ENCODE measurements at regions not wholly inside any gene's neighbourhood (a gene's known extent, or its start where the extent isn't known, plus 50 kb on each side); places are given as distances from the start of the nearest gene placed in this dataset.

- Mint-ChIP-seq H3K27ac (no peak overlapping the region), H3K9me3 (no peaks in the 10 kb centered on the region), H3K4me3 (no peak overlapping the region), H3K27me3 (peaks cover 9% of the 10 kb centered on the region), H3K36me3 (no peaks in the 10 kb centered on the region), H3K4me1 (no peaks in the 10 kb centered on the region)
These were observed 375.2 kb upstream of the SMIM21 start for GRCh38 chr18:75802681-75803080.

GRCh38 chr18:75801178-75801577 lies 373.7 kb upstream of the SMIM21 start:
- Mint-ChIP-seq H3K4me1 (no peaks in the 10 kb centered on the region), H3K9me3 (no peaks in the 10 kb centered on the region), H3K27ac (no peak overlapping the region), H3K27me3 (peaks cover 9% of the 10 kb centered on the region), H3K4me3 (no peak overlapping the region), H3K36me3 (no peaks in the 10 kb centered on the region)

GRCh38 chr18:75800331-75800648 lies 372.8 kb upstream of the SMIM21 start:
- Mint-ChIP-seq H3K4me3 (no peak overlapping the region), H3K9me3 (no peaks in the 10 kb centered on the region), H3K36me3 (no peaks in the 10 kb centered on the region), H3K4me1 (no peaks in the 10 kb centered on the region), H3K27ac (no peak overlapping the region), H3K27me3 (peaks cover 9% of the 10 kb centered on the region)

DNA sequence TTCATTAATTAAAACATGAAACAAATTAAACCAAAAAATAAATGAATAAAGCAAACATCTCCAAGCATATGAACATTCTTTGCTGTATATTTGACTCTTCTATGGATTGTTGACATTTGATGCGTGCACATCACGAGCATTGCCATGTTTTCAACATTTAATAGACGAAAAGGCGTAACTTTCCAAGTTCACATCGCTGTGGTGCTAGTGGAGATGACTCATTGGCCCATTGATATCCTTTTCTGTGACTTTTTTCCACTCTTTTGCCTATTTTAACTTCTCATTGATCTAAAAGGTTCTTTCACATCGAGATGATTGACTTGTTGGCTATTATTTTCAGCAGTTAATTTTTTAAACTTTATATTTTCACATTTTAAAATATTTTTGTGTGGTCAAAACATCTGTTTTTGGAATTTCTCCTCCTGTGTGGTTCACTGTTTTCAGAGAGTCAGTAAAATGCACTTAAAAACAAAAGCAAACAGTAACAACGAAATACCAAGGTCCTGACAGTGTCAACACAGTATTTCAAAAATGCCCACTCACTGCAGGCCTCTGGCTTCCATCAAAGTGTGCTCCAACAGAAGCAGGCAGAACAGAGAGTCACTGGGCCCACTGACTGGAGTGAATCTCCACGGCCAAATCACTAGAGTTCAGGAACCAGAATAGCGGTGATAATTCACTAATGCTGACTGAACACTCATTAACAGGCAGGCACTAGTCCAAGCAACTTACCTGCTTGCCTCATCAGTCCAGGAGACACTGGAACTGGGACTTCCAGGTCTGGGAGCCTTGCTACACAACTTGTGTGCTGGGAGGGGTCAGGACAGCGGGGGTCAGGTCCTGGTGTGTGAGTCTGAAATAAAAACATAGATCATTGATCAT lies 372.2 kb upstream of the SMIM21 start:
- no peak overlapping the region for H3K4me3 Mint-ChIP-seq

GRCh38 chr18:75797046-75797445 lies 369.5 kb upstream of the SMIM21 start:
- Mint-ChIP-seq H3K4me1 (no peaks in the 10 kb centered on the region), H3K9me3 (peaks cover 5% of the 10 kb centered on the region), H3K36me3 (no peaks in the 10 kb centered on the region), H3K27me3 (peaks cover 6% of the 10 kb centered on the region), H3K27ac (no peak overlapping the region), H3K4me3 (no peak overlapping the region)

More for the DNA sequence above, 372.2 kb upstream of the SMIM21 start:
- no peaks in the 10 kb centered on the region for H3K36me3 Mint-ChIP-seq
- H3K27me3 Mint-ChIP-seq = peaks cover 7% of the 10 kb centered on the region
- no peaks in the 10 kb centered on the region for H3K9me3 Mint-ChIP-seq
- no peak overlapping the region for H3K27ac Mint-ChIP-seq
- no peaks in the 10 kb centered on the region for H3K4me1 Mint-ChIP-seq

DNA sequence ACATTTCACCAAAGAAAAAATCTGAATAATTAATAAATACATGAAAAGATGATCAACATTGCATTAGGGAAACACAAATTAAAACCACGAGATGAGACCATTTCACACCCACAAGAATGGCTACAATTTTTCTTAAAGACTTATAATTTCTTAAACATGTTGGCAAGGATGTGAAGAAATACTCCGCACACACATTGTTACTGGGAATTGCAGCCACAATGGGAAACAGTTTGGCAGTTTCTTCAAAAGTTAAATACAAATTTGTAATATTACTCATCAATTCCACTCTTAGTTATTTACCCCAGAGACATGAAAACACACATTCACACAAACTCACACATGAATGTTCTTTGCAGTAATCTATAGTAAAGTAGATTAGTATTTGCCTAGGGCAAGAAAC lies 363.3 kb upstream of the SMIM21 start:
- H3K36me3 Mint-ChIP-seq = no peaks in the 10 kb centered on the region
- H3K4me1 Mint-ChIP-seq = no peaks in the 10 kb centered on the region
- peaks cover 6% of the 10 kb centered on the region for H3K27me3 Mint-ChIP-seq
- peaks cover 5% of the 10 kb centered on the region for H3K9me3 Mint-ChIP-seq
- H3K27ac Mint-ChIP-seq = no peak overlapping the region
- no peak overlapping the region for H3K4me3 Mint-ChIP-seq

DNA sequence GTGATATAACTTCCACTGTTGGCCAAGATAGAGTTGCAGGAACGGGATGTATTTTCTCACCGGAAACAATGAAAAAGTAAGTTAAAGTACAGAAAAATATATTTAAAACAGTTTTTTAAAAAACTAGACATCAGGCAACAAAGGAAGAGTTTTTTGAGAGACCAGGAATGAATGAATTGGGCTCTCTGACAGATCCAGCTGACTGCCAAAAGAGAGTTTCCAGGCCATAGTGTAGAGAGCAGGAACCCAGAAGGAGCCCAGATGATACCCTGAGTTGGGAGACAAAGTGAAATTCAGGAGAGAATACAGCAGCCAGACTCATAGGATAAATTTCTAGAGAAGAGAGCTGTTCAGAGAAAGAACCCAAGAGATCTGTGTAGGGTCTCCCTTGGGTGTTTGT lies 362.6 kb upstream of the SMIM21 start:
- Mint-ChIP-seq H3K36me3 (no peaks in the 10 kb centered on the region), H3K9me3 (peaks cover 5% of the 10 kb centered on the region), H3K4me1 (no peaks in the 10 kb centered on the region), H3K27ac (no peak overlapping the region), H3K4me3 (no peak overlapping the region), H3K27me3 (peaks cover 11% of the 10 kb centered on the region)

DNA sequence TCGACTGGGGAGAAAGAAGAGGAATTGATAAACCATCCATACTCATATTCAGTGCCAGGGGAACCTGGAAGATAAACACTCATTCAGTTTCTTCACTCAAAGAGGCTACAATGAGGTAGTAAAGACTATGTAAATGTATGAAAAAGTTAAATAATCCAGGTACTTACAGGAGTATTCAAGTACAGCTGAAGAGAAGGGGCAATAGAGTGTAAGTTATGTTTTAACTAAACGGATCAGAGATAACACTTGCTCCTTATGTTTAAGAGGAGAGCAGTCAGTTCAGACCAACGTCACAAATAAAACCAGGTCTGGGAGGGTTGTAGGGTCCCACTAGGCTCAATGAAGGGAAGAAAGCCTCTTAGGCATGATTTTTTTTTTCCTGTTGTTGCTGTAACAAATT lies 358.3 kb upstream of the SMIM21 start:
- peaks cover 18% of the 10 kb centered on the region for H3K27me3 Mint-ChIP-seq
- no peaks in the 10 kb centered on the region for H3K36me3 Mint-ChIP-seq
- H3K4me3 Mint-ChIP-seq = no peak overlapping the region
- no peak overlapping the region for H3K27ac Mint-ChIP-seq
- H3K9me3 Mint-ChIP-seq = no peaks in the 10 kb centered on the region
- H3K4me1 Mint-ChIP-seq = no peaks in the 10 kb centered on the region

DNA sequence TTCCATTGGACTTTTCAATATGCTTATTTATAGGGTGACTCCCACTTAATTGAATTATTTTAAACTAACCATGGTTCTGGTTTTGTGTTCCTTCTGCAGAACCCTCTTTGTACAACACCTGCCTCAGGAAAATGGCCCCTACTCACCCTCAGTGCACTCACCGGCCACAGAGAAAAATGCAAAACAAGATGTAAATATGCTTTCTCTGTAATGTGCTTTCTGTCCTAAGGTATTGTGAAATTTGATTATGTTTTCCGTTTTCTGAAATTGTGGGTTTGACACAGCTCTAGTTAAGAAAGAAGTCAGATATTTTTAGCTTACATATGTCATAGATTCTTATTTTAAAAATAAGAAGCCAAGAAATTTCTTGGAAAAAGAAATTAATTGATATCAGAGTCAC lies 357.7 kb upstream of the SMIM21 start:
- Mint-ChIP-seq H3K4me3 (no peak overlapping the region), H3K27ac (no peak overlapping the region), H3K9me3 (no peaks in the 10 kb centered on the region), H3K27me3 (peaks cover 19% of the 10 kb centered on the region), H3K36me3 (no peaks in the 10 kb centered on the region), H3K4me1 (no peaks in the 10 kb centered on the region)

- peaks cover 20% of the 10 kb centered on the region for H3K27me3 Mint-ChIP-seq
- no peak overlapping the region for H3K27ac Mint-ChIP-seq
- no peaks in the 10 kb centered on the region for H3K4me1 Mint-ChIP-seq
- H3K4me3 Mint-ChIP-seq = no peak overlapping the region
- H3K9me3 Mint-ChIP-seq = no peaks in the 10 kb centered on the region
- H3K36me3 Mint-ChIP-seq = no peaks in the 10 kb centered on the region
These were observed 356.9 kb upstream of the SMIM21 start for GRCh38 chr18:75784390-75784789.

GRCh38 chr18:75783566-75784281 lies 356.2 kb upstream of the SMIM21 start:
- H3K36me3 Mint-ChIP-seq = no peaks in the 10 kb centered on the region
- H3K27ac Mint-ChIP-seq = no peak overlapping the region
- H3K9me3 Mint-ChIP-seq = no peaks in the 10 kb centered on the region
- H3K4me1 Mint-ChIP-seq = no peaks in the 10 kb centered on the region
- H3K4me3 Mint-ChIP-seq = no peak overlapping the region
- peaks cover 20% of the 10 kb centered on the region for H3K27me3 Mint-ChIP-seq

GRCh38 chr18:75782826-75783225 lies 355.3 kb upstream of the SMIM21 start:
- Mint-ChIP-seq H3K4me3 (no peak overlapping the region), H3K36me3 (no peaks in the 10 kb centered on the region), H3K27me3 (peaks cover 18% of the 10 kb centered on the region), H3K4me1 (no peaks in the 10 kb centered on the region), H3K27ac (no peak overlapping the region), H3K9me3 (no peaks in the 10 kb centered on the region)

- Mint-ChIP-seq H3K4me1 (no peaks in the 10 kb centered on the region), H3K4me3 (no peak overlapping the region), H3K9me3 (no peaks in the 10 kb centered on the region), H3K27ac (no peak overlapping the region), H3K36me3 (no peaks in the 10 kb centered on the region), H3K27me3 (peaks cover 19% of the 10 kb centered on the region)
These were observed 354.7 kb upstream of the SMIM21 start for GRCh38 chr18:75782204-75782603.

- H3K27me3 Mint-ChIP-seq = peaks cover 11% of the 10 kb centered on the region
- H3K9me3 Mint-ChIP-seq = no peaks in the 10 kb centered on the region
- H3K4me1 Mint-ChIP-seq = no peaks in the 10 kb centered on the region
- no peak overlapping the region for H3K4me3 Mint-ChIP-seq
- no peak overlapping the region for H3K27ac Mint-ChIP-seq
- H3K36me3 Mint-ChIP-seq = no peaks in the 10 kb centered on the region
These were observed 352.4 kb upstream of the SMIM21 start for GRCh38 chr18:75779910-75780309.

- no peak overlapping the region for H3K27ac Mint-ChIP-seq
- H3K36me3 Mint-ChIP-seq = no peaks in the 10 kb centered on the region
- H3K9me3 Mint-ChIP-seq = no peaks in the 10 kb centered on the region
- H3K4me3 Mint-ChIP-seq = no peak overlapping the region
- H3K27me3 Mint-ChIP-seq = peaks cover 11% of the 10 kb centered on the region
- H3K4me1 Mint-ChIP-seq = no peaks in the 10 kb centered on the region
These were observed 351.9 kb upstream of the SMIM21 start for GRCh38 chr18:75779450-75779849.

DNA sequence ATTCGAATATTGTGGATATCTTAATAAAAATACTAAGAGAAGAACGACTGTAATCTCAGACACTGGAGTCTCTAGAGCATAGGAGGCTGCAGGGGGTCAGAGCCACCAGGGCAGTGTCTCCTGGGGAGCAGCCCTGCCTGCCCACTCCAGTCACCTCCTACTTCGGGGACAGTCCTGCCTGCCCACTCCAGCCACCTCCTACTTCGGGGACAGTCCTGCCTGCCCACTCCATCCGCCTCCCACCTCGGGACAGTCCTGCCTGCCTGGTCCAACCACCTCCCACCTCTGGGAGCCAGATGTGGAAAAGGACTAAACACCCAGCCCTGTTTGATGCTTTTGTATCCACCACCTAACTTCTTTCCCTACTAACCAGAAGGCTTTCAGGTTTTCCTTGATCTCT lies 350.1 kb upstream of the SMIM21 start:
- Mint-ChIP-seq H3K27me3 (peaks cover 9% of the 10 kb centered on the region), H3K4me1 (no peaks in the 10 kb centered on the region), H3K4me3 (no peak overlapping the region), H3K27ac (no peak overlapping the region), H3K36me3 (no peaks in the 10 kb centered on the region), H3K9me3 (no peaks in the 10 kb centered on the region)
